ENCODE measurements at regions not wholly inside any gene's neighbourhood (a gene's known extent, or its start where the extent isn't known, plus 50 kb on each side); places are given as distances from the start of the nearest gene placed in this dataset.

DNA sequence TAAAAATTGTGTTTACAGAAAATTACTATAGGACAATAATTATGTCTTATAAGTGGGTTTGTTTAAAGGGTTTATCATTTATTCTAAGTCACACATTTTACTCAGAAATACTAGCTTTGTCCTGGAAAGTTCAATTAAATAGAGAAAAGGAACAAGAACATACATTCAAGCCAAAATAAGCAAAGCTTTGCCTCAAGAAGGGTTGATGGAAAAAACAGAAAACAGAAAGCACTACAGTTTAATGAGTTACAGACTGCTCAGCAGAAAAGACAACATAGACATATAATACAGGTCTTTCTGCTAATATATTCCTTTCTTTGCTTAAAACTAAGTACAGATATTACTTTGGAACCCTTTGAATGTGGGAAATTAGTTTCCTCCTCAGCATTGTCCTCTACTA lies 703.0 kb upstream of the LRFN5 start:
- no peak for DNase-seq (ENCODE audit: low read depth)

DNA sequence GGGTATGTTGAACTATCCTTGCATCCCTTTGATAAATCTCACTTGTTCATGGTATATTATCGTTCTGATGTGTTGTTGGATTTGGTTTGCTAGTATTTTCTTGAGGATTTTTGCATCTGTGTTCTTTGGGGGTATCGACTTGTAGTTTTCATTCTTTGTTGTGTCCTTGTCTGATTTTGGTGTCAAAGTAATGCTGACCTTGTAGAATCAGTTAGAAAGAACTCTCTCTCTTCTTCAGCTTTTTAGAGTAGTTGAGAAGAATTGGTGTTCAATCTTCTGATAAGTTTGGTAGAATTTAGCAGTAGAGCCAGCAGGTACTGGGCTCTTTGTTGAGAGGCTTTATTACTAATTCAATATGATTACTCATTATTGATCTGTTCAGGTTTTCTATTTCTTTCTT lies 707.2 kb upstream of the LRFN5 start:
- no peak for DNase-seq (ENCODE audit: low read depth)

- DNase-seq (ENCODE audit: low read depth): no peak
These were observed 711.8 kb upstream of the LRFN5 start for GRCh38 chr14:40894846-40895245.

- DNase-seq (ENCODE audit: low read depth): no peak
These were observed 717.5 kb upstream of the LRFN5 start for GRCh38 chr14:40889126-40889525.

- no peak for DNase-seq (ENCODE audit: low read depth)
These were observed 718.8 kb upstream of the LRFN5 start for GRCh38 chr14:40887912-40888311.

GRCh38 chr14:40870252-40870651 lies 736.4 kb upstream of the LRFN5 start:
- no peak for DNase-seq (ENCODE audit: low read depth)

DNA sequence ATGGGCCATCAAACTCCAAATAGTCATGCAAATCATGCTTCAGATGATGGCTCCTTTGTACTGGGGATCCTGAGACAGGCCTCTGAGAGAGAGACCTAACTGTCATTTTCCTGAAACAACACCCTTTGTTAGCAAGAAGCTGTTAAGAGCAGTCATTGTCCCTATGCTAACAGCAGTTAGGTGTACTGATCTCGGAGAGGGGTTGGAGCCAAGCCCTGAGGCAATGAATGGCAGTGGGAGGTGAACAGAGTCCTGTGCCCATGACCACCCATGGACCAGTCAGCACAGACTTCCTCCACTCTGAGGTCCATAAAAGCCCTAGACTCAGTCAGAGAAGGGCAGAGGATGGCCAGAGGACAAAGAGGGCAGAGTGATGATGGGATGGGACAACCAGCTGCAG lies 747.6 kb upstream of the LRFN5 start:
- no peak for DNase-seq (ENCODE audit: low read depth)

GRCh38 chr14:40855343-40855742 lies 751.3 kb upstream of the LRFN5 start:
- DNase-seq (ENCODE audit: low read depth): no peak

- no peak for DNase-seq (ENCODE audit: low read depth)
These were observed 756.5 kb upstream of the LRFN5 start for GRCh38 chr14:40850191-40850590.

DNA sequence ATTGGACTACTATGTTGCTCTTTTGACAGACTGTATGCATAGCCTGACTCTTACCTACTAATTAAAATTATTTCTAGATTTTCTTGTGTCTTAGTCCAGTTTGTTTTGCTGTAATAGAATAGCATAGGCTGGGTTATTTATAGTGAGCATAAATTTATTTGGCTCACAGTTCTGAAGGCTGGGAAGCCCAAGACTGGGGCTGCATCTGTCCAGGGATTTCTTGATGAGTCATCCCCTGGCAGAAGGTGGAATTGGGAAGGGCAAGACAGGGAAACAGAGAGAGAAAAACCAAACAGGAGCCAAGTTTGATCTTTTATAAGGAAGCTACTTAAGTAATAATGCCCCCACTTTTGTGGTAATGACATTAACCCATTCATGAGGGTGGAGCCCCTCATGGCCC lies 759.2 kb upstream of the LRFN5 start:
- DNase-seq (ENCODE audit: low read depth): no peak

- DNase-seq (ENCODE audit: low read depth): no peak
These were observed 763.9 kb upstream of the LRFN5 start for GRCh38 chr14:40842816-40843215.

DNA sequence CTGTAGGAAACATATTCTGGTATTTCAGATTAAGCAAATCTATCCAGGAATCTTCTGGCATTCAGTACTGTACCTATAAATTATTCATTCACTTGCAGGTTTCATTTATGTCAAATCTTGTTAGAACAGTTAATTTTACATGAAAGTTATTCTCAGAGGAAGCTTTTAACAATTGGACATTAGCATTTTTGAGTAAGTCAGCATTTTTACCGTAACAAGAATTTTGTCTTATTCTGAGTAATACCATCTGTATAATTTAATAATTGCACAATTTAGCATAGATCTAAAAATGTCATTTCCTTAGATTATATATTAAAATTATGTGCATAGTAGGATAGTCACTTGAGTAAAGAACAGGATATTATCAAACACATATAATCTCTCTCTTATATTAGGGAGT lies 764.8 kb upstream of the LRFN5 start:
- DNase-seq (ENCODE audit: low read depth): no peak

DNA sequence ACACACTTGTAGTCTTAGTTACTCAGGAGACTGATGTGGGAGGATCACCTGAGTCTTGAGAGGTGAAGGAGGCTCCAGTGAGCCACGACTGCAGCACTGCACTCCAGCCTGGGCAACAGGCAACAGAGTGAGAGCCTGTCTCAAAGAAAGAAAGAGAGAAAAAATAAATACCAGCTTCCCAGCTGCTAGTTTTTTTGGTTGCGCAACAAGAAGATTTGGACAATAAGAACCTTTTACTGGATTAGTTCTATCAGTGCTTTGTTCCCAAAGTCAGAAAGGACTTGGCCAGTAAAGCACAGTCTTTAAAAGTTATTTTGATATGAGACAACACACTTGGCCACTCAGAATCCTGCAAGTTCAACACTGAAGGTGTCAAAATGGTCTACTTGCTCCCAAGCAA lies 768.1 kb upstream of the LRFN5 start:
- DNase-seq (ENCODE audit: low read depth): no peak

- DNase-seq (ENCODE audit: low read depth): no peak
These were observed 800.2 kb upstream of the LRFN5 start for GRCh38 chr14:40806471-40806870.

- DNase-seq (ENCODE audit: low read depth): no peak
These were observed 810.5 kb upstream of the LRFN5 start for GRCh38 chr14:40796168-40796567.

GRCh38 chr14:40784860-40785259 lies 821.8 kb upstream of the LRFN5 start:
- DNase-seq (ENCODE audit: low read depth): no peak

DNA sequence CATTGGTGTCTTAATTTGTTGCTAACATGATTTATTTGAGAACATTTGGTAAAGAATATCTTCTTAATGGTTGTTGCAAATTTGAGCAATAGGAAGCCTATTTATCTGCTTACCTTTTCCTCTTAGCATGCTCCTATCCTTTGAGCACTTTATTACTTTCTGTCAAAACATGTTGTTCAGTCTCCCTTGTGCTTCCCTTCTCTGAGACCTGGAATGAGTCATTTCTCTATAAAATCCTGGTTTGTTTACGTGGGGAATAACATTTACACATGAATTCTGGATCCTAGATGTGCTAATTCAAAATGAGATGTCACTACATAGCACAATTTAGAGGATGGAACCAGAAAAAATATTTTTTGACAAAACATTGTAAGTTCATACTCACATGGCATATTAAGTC lies 844.0 kb upstream of the LRFN5 start:
- no peak for DNase-seq (ENCODE audit: low read depth)

DNA sequence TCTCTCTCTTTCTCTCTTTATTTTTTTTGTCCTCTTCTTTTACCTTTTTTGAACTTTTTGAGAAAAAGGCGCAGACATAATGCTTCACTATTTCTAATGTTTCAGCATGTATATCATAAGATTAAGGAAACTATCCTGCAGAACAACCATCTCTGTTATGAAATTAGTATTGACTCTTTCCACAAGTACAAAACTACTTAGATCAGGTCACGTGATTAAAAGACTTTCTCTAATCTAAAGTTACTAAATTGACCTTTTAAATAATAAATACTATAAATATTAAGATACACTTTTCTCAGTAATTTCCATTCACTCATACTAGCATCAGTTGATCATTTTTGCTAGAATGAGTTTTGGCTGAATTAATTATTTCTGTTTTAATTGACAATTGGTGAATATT lies 844.5 kb upstream of the LRFN5 start:
- no peak for DNase-seq (ENCODE audit: low read depth)

DNA sequence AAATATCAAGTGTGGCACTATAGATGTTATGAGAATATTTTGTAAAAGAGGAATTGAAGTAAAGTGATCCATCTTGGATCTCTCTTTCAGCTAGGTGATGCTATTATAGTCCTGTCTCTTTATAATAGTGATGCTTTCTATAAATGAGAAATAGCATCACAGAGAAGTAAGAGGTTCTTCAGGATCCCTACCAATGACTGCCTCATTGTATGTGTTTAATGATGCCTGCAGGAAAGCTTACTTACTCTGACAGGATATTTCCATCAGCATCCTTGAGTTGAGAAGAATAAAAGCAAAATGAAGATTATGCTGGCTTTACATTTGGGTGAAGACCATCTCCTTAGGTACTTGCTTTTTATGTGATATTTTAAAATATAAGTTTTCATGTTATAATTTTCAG lies 846.0 kb upstream of the LRFN5 start:
- DNase-seq (ENCODE audit: low read depth): no peak

- no peak for DNase-seq (ENCODE audit: low read depth)
These were observed 848.6 kb upstream of the LRFN5 start for GRCh38 chr14:40758076-40758475.

GRCh38 chr14:40757376-40757950 lies 849.2 kb upstream of the LRFN5 start:
- no peak for DNase-seq (ENCODE audit: low read depth)

DNA sequence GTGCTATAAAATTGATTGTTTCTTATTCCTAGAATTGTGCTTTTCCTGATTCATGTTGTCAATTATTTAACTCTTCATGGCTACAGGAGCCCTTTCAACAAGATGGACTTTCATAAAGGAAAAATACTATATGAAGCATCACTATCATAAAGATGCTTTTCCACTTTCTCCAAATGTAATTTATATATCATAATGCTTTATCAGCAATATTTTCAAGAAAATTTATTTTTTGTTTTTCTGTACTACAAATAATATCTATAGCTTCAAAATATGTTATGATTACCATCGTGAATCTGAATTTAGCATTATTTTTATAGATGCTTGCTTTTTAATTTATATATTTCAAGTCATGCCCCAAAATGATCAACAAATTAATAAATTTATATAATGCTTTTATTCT lies 873.5 kb upstream of the LRFN5 start:
- no peak for DNase-seq (ENCODE audit: low read depth)

DNA sequence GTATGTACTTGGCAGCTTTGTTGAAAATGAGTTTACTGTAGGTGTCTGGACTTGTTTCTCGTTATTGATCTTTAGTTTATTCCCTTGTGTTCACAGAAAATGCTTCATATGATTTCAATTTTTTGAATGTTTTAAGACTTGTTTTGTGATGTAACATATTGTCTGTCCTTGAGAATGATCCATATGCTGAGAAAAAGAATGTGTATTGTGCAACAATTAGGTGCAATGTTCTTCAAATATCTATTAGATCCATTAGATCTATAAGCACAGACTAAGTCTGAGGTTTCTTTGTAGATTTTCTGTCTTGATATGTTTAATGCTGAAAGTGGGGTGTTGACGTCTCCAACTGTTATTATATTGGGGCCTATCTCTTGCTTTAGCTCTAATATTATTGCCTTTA lies 879.6 kb upstream of the LRFN5 start:
- DNase-seq (ENCODE audit: low read depth): no peak

DNA sequence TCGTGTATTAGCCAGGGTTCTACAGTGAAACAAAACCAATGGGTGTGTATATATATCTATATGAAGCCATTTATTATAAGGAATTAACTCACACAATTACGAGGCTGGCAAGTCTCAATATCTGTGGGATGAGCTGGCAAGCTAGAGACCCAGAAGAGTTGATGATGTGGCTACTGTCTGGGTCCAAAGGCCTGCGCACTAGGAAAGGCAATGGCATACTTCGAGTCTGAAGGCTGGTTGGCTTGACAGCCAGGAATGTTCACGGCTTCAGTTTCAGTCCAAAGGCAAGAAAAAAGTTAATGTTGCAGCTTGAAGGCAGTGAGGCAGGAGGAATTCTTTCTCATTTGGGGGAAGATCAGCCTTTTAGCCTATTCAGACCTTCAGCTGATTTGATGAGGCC lies 893.3 kb upstream of the LRFN5 start:
- no peak for DNase-seq (ENCODE audit: low read depth)

- DNase-seq (ENCODE audit: low read depth): peak; percentile 51
These were observed 909.4 kb upstream of the LRFN5 start for GRCh38 chr14:40697231-40697630.
